AG04450 (cell line): ENCODE measurements at regions not wholly inside any gene's neighbourhood (a gene's known extent, or its start where the extent isn't known, plus 50 kb on each side); places are given as distances from the start of the nearest gene placed in this dataset.

ENCODE experiments used
- CTCF ChIA-PET: fragments of 300-600, 350-600 bp; formaldehyde crosslinking; extraction: SDS; loops from one replicate; lab custom pipeline; 2022; ENCODE audit warnings: antibody characterized with exemption, inconsistent platforms; lab: Charles Lee
- POLR2A ChIA-PET: fragments of 350-600 bp; formaldehyde crosslinking; extraction: SDS; loops from one replicate; lab custom pipeline; 2021; ENCODE audit warnings: antibody characterized with exemption, inconsistent platforms; lab: Yijun Ruan, JAX
- DNase-seq: peaks from one replicate; pipeline ENCODE4 v3.0.0-alpha.2; 2011; ENCODE audit warnings: low read depth, low spot score
- H3K27ac ChIP-seq: one replicate; pipeline ENCODE4 v1.5.1; 2012; ENCODE audit warnings: low read depth, low read length, control low read depth
- H3K27me3 ChIP-seq: one replicate; pipeline ENCODE4 v1.6.0; 2012; ENCODE audit warnings: low read length; ENCODE audit not compliant: control insufficient read depth, insufficient read depth
- H3K4me3 ChIP-seq: 2 replicates; pipeline ENCODE4 v1.5.1; 2011; ENCODE audit warnings: mild to moderate bottlenecking, low read depth, low read length, control low read depth
- H3K9me3 ChIP-seq: 2 replicates; pipeline ENCODE4 v1.5.1; 2012; ENCODE audit warnings: low read length; ENCODE audit not compliant: control insufficient read depth, insufficient read depth
- CTCF ChIP-seq: IDR thresholded peaks from 2 replicates; pipeline ENCODE4 v1.5.1; 2011; ENCODE audit warnings: low read depth, low read length, control low read depth, inconsistent platforms

DNA sequence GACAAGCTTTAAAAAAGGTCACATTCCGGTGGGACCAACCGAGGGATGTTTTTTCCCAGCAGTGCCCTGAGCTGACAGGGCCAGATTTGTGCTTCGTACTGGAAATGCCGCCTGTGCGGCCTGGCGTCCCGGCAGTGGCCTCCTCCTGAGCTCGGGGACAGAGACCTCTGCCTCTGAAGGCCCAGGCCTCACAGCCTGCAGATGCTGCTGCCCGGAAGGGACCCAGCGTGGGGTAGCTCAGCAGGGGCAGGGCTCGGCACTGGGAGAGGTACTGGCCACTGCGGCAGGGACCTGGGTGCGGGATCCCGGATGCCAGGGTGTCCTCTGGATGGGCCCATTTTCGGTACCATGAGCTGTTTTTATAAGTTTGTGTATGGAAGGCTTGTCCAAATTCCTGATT, 52.4 kb upstream of the CFAP46 start:
- H3K27ac ChIP-seq = no peak overlapping the region
- no peak overlapping the region; the same call in 1 of the 2 replicates for H3K4me3 ChIP-seq
- DNase-seq = no peak
- CTCF ChIA-PET = no interaction called here
- TF ChIP-seq CTCF = no peak
- H3K27me3 ChIP-seq = no peaks in the 10 kb centered on the region
- POLR2A ChIA-PET = no interaction called here
- peaks cover 5% of the 10 kb centered on the region; the same call in 1 of the 2 replicates for H3K9me3 ChIP-seq

GRCh38 chr10:132994185-132994796, 51.9 kb upstream of the CFAP46 start:
- Histone ChIP-seq H3K27ac (no peak overlapping the region), H3K4me3 (peak overlapping the region; percentile 50), H3K27me3 (no peaks in the 10 kb centered on the region), H3K9me3 (peaks cover 5% of the 10 kb centered on the region; the same call in 1 of the 2 replicates)
- no peak for DNase-seq
- CTCF ChIA-PET = no interaction called here
- no peak for TF ChIP-seq CTCF
- POLR2A ChIA-PET = no interaction called here

DNA sequence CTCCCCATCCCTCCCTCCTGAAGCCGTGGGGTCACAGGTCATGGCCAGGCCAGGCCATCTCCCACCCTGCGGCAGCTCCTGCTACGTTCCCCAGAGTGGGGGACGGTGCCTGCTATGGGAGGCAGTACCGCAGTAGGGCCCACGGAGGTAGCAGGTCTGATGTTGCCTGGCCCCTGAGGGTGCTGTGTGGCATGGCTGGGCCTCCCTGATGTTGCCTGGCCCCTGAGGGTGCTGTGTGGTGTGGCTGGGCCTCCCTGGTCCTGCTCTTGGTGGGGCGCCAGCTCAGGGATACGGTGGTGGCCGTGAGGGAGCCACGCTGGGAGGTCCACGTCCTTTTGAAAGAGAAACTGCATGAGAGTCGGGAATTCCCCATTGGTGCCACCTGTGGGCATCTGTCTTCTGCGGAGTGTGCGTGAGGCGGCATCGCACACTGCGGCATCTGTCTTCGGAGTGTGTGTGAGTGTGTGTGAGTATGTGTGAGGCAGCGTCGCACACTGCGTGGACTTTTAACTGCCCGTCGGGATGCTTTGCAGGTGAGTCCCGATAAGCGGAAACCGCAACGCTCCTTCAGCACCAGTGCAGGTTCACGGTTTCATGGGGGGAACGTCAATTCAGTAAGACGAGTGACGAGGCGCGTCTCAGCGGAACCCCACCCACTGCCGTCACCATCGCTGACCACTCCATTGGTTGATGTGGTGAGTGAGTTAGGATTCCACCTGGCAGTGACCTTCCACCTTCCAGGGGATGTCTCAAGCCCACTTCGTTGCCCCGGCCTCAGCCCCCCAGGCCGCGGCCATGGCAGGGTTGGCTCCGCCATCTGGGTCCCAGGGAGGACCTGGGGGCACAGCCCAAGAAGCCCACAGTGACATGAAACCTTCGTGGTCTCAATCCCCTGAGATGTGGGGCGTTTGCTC, 51.2 kb upstream of the CFAP46 start:
- TF ChIP-seq CTCF = no peak
- DNase-seq = no peak
- no peak overlapping the region for H3K27ac ChIP-seq
- ChIA-PET CTCF (no interaction called here), POLR2A (no interaction called here)
- peaks cover 5% of the 10 kb centered on the region; the same call in 1 of the 2 replicates for H3K9me3 ChIP-seq
- H3K27me3 ChIP-seq = no peaks in the 10 kb centered on the region
- H3K4me3 ChIP-seq = no peak overlapping the region

GRCh38 chr10:132992433-132993215, 50.3 kb upstream of the CFAP46 start:
- H3K4me3 ChIP-seq = no peak overlapping the region
- H3K27ac ChIP-seq = no peak overlapping the region
- DNase-seq = no peak
- TF ChIP-seq CTCF = no peak
- H3K27me3 ChIP-seq = no peaks in the 10 kb centered on the region
- ChIA-PET POLR2A (no interaction called here), CTCF (no interaction called here)
- peaks cover 5% of the 10 kb centered on the region; the same call in 1 of the 2 replicates for H3K9me3 ChIP-seq
